HCT116 (cell line): ENCODE measurements at regions not wholly inside any gene's neighbourhood (a gene's known extent, or its start where the extent isn't known, plus 50 kb on each side); places are given as distances from the start of the nearest gene placed in this dataset.

ENCODE experiments used
- CTCF ChIP-seq, 3 experiments: fragments of 200-600 bp in 1 of 3; sonication (generic) in 1 of 3; IDR thresholded peaks in 2 of 3; conservative IDR thresholded peaks in 1 of 3; 2 replicates each; pipeline ENCODE4 v1.5.1; 2012 to 2017; ENCODE audit warnings: low read depth in 2 of 3, low read length in 2 of 3, antibody characterized with exemption in 1 of 3, borderline replicate concordance in 1 of 3, control low read depth in 1 of 3, mild to moderate bottlenecking in 1 of 3, mixed read lengths in 1 of 3, mixed run types in 1 of 3, moderate library complexity in 1 of 3; ENCODE audit not compliant: insufficient read depth in 1 of 3
- EZH2 ChIP-seq: fragments of 200-600 bp; sonication (generic); IDR thresholded peaks from 2 replicates; pipeline ENCODE4 v1.6.1; 2017; ENCODE audit warnings: antibody characterized with exemption, mixed run types
- MAX ChIP-seq: IDR thresholded peaks from 2 replicates; pipeline ENCODE4 v1.6.1; 2012
- POLR2A ChIP-seq: IDR thresholded peaks from 2 replicates; pipeline ENCODE4 v1.7.0; 2011; ENCODE audit warnings: borderline replicate concordance; ENCODE audit not compliant: insufficient read depth, insufficient read length; ENCODE audit errors: extremely low read depth
- POLR2AphosphoS5 ChIP-seq: IDR thresholded peaks from 2 replicates; pipeline ENCODE4 v1.6.1; 2011; ENCODE audit warnings: mild to moderate bottlenecking, low read depth, low read length, moderate library complexity

GRCh38 chr5:3911773-3912172 lies 316.1 kb downstream of the IRX1 start:
- TF ChIP-seq CTCF (IDR thresholded peaks at IDR 0.05 in 2 of 3, conservative IDR thresholded peaks at IDR 0.05 in 1 of 3; ENCODE audit: borderline replicate concordance in 1 of 3, insufficient read depth in 1 of 3, low read depth in 2 of 3, low read length in 2 of 3) (no peak), MAX (no peak), POLR2AphosphoS5 (no peak), EZH2 (no peak), POLR2A (no peak)
